ENCODE measurements at regions not wholly inside any gene's neighbourhood (a gene's known extent, or its start where the extent isn't known, plus 50 kb on each side); places are given as distances from the start of the nearest gene placed in this dataset.

- H3K27ac ChIP-seq (ENCODE audit: extremely low read depth, low read depth, low read length), result no peak overlapping the region
- in situ Hi-C loops (cut with MboI), result no loop called here
- H3K9ac ChIP-seq (ENCODE audit: insufficient read depth in 1 of 2, low read depth in 2 of 2, low read length in 2 of 2), result no peak overlapping the region
- POLR2A ChIA-PET, result no interaction called here
- no peaks in the 10 kb centered on the region for H3K79me2 ChIP-seq (ENCODE audit: control insufficient read depth, insufficient read depth, low read length)
- no peak overlapping the region for H2AFZ ChIP-seq (ENCODE audit: low read depth, low read length)
- DNase-seq (ENCODE audit: extremely low read depth in 1 of 4, low spot score in 3 of 4) (no peak), ATAC-seq (no peak), FAIRE-seq (no peak)
- H3K4me3 ChIP-seq, result no peak overlapping the region
- no peaks in the 10 kb centered on the region for H3K4me1 ChIP-seq (replicated peaks in 1 of 2; ENCODE audit: control insufficient read depth in 2 of 2, insufficient read depth in 2 of 2, low read length in 2 of 2)
- no peaks in the 10 kb centered on the region for H3K9me1 ChIP-seq (ENCODE audit: control insufficient read depth, insufficient read depth, low read length)
- no peaks in the 10 kb centered on the region for H3K9me3 ChIP-seq (replicated peaks; ENCODE audit: control insufficient read depth, insufficient read depth, low read depth, low read length)
- WGBS (ENCODE audit: insufficient coverage, low coverage, missing lambda C conversion rate), result 0% methylated on average over 2 of the region's 2 CpGs
- H3K36me3 ChIP-seq (ENCODE audit: control insufficient read depth, insufficient read depth, low read length), result no peaks in the 10 kb centered on the region
- no TSS peak for BruUV-seq (replicated peaks)
- CTCF ChIA-PET (ENCODE audit: low intra/inter-chr PET ratio), result no interaction called here
- no peak for TF ChIP-seq RUNX1 (IDR thresholded peaks at IDR 0.05; ENCODE audit: low read depth)
- TF ChIP-seq ZNF239 (CRISPR knock-in tag; IDR thresholded peaks at IDR 0.05), result no peak
- no peak for TF ChIP-seq ELF1 (tag; IDR thresholded peaks at IDR 0.05)
- TF ChIP-seq SIX5 (IDR thresholded peaks at IDR 0.05; ENCODE audit: borderline replicate concordance in 1 of 2, insufficient read depth in 1 of 2, low read depth in 1 of 2, low read length in 2 of 2), result no peak
- TF ChIP-seq ELK3 (CRISPR knock-in tag; IDR thresholded peaks at IDR 0.05), result no peak
- no peaks in the 10 kb centered on the region for H3K27me3 ChIP-seq (ENCODE audit: control insufficient read depth in 2 of 2, insufficient read depth in 2 of 2, low read length in 2 of 2)
- intact Hi-C loops (cut with micrococcal nuclease), result no loop called here
- no peak overlapping the region for H3K4me2 ChIP-seq (ENCODE audit: insufficient read depth, low read length)
- H4K20me1 ChIP-seq (replicated peaks; ENCODE audit: control insufficient read depth, insufficient read depth, low read length), result no peaks in the 10 kb centered on the region
These were observed 326.5 kb upstream of the ESRRG start for GRCh38 chr1:217049721-217050120.

- Histone ChIP-seq H3K27ac (ENCODE audit: extremely low read depth, low read depth, low read length) (no peak overlapping the region), H3K27me3 (ENCODE audit: control insufficient read depth in 2 of 2, insufficient read depth in 2 of 2, low read length in 2 of 2) (no peaks in the 10 kb centered on the region), H3K79me2 (ENCODE audit: control insufficient read depth, insufficient read depth, low read length) (no peaks in the 10 kb centered on the region), H3K9ac (ENCODE audit: insufficient read depth in 1 of 2, low read depth in 2 of 2, low read length in 2 of 2) (no peak overlapping the region), H3K4me2 (ENCODE audit: insufficient read depth, low read length) (no peak overlapping the region), H3K4me3 (no peak overlapping the region), H3K4me1 (replicated peaks in 1 of 2; ENCODE audit: control insufficient read depth in 2 of 2, insufficient read depth in 2 of 2, low read length in 2 of 2) (no peaks in the 10 kb centered on the region), H3K9me1 (ENCODE audit: control insufficient read depth, insufficient read depth, low read length) (no peaks in the 10 kb centered on the region), H3K36me3 (ENCODE audit: control insufficient read depth, insufficient read depth, low read length) (no peaks in the 10 kb centered on the region), H4K20me1 (replicated peaks; ENCODE audit: control insufficient read depth, insufficient read depth, low read length) (no peaks in the 10 kb centered on the region), H2AFZ (ENCODE audit: low read depth, low read length) (no peak overlapping the region), H3K9me3 (replicated peaks; ENCODE audit: control insufficient read depth, insufficient read depth, low read depth, low read length) (no peaks in the 10 kb centered on the region)
- DNase-seq (ENCODE audit: extremely low read depth in 1 of 4, low spot score in 3 of 4), result no peak
- 0% methylated on average over 1 of the region's 1 CpG for WGBS (ENCODE audit: insufficient coverage, low coverage, missing lambda C conversion rate)
- FAIRE-seq, result no peak
- POLR2A ChIA-PET, result no interaction called here
- intact Hi-C loops (cut with micrococcal nuclease), result no loop called here
- no TSS peak for BruUV-seq (replicated peaks)
- no peak for ATAC-seq
- CTCF ChIA-PET (ENCODE audit: low intra/inter-chr PET ratio), result no interaction called here
- in situ Hi-C loops (cut with MboI), result no loop called here
- no peak for TF ChIP-seq CHD4 (IDR thresholded peaks at IDR 0.05; ENCODE audit: insufficient read depth, insufficient replicate concordance, low read depth, low read length, poor library complexity, severe bottlenecking)
- TF ChIP-seq THRA (IDR thresholded peaks at IDR 0.05), result no peak
- TF ChIP-seq POLR3G (IDR thresholded peaks at IDR 0.05; ENCODE audit: extremely low read depth, insufficient read length, insufficient replicate concordance), result no peak
- no peak for TF ChIP-seq ASH1L (IDR thresholded peaks at IDR 0.05; ENCODE audit: borderline replicate concordance, low read depth, partially characterized antibody)
- no peak for TF ChIP-seq EWSR1 (IDR thresholded peaks at IDR 0.05; ENCODE audit: borderline replicate concordance, low read depth, partially characterized antibody)
- TF ChIP-seq ZNF224 (CRISPR knock-in tag; IDR thresholded peaks at IDR 0.05), result no peak
- TF ChIP-seq ZNF76 (CRISPR knock-in tag; IDR thresholded peaks at IDR 0.05; ENCODE audit: borderline replicate concordance), result no peak
- TF ChIP-seq TCF7 (IDR thresholded peaks at IDR 0.05; ENCODE audit: borderline replicate concordance), result no peak
These were observed 325.9 kb upstream of the ESRRG start for GRCh38 chr1:217049081-217049480.
